Brain pericyte (primary cell): ENCODE measurements at regions not wholly inside any gene's neighbourhood (a gene's known extent, or its start where the extent isn't known, plus 50 kb on each side); places are given as distances from the start of the nearest gene placed in this dataset.

Experiments
- DNase-seq: peaks from one replicate; pipeline ENCODE4 v3.0.0-alpha.2; 2012; ENCODE audit warnings: low read depth, low spot score

DNA sequence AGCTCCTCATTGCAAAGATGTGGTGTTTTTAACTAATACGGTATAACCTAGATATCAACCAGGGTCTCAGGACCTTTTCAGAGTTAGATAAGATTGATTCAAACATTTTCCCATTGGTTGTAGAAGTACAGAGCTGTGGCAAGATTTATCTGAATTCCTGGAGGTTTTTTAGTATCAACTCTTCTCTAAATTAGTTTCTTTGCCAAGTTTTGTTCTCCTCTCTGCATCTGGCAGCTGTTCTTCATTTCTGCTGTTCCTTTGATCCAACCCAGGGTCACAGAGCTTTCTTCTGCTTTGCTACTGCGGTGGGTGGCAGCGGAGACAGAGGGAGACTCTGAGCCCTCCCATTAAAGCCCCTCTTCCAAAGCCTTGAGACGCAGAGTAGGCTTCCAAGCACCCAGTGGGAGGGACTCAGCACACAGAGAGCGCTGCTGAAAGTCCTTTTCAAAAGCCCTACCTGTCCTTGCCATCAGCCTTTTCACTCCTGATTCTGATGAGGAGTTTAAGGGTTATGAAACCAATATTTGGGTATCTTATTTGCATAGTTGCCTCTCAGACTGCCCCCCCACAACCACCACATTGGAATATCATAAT lies 146.3 kb upstream of the EEPD1 start:
- DNase-seq = no peak

- DNase-seq = no peak
Measured at GRCh38 chr7:36010656-36011587, 142.1 kb upstream of the EEPD1 start.

DNA sequence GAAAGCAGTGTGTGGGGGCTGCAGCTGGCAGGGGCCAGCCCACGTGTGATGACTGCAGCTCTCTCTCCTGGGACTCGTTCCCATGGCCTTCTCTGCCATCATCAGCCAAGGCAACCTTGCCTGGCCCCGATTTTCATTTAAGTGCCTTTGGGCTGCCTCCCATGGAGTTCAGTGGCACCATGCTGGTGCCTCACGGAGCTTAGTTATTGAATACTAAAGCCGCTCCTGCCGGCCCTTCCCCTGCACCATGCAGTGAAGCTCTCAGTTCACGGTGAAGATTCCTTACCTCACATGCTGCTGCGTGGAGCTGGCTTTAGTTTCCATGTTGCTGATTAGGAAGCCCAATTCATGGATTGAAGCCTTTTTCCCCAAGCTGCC lies 141.5 kb upstream of the EEPD1 start:
- DNase-seq = peak; percentile 46

GRCh38 chr7:36013246-36014014 lies 139.6 kb upstream of the EEPD1 start:
- DNase-seq = no peak

DNA sequence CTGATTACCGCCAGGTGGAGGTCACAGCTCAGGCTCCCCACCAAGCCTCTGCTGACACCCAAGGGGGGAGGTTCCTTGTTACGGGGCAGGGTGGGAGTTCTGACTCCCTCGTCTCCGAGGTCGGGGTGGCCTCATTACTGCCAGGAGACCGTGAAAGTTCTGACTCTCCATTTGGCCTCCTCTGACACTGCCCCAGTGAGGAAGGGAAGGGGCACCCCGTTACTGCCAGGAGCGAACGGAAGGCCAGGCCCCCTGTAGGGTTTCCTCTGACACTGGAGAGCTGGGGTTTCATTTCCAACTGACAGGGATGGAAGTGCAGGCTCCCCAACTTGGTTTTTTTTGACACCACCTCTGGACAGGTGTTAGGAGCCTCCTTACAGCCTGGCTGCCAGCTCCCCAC lies 138.1 kb upstream of the EEPD1 start:
- no peak for DNase-seq

DNA sequence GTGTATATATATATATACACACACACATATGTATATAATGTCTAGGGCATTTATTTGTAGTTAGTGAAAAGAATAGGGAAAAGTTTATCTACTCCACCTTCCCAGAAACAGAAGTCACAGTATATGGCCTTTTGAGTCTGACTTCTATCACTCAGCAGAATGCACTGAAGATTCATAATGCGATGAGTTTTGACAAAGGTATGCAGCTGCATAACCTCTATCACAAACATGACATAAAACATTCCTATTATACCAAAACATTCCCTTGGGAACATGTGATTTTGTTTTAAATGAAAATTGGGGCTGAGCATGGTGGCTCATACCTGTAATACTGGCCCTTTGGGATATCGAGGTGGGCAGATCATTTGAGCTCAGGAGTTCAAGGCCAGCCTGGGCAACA lies 137.3 kb upstream of the EEPD1 start:
- DNase-seq = no peak

GRCh38 chr7:36016648-36017047 lies 136.4 kb upstream of the EEPD1 start:
- no peak for DNase-seq

- no peak for DNase-seq
Measured at GRCh38 chr7:36017111-36017510, 135.9 kb upstream of the EEPD1 start.

GRCh38 chr7:36018816-36019484 lies 134.1 kb upstream of the EEPD1 start:
- DNase-seq = no peak

DNA sequence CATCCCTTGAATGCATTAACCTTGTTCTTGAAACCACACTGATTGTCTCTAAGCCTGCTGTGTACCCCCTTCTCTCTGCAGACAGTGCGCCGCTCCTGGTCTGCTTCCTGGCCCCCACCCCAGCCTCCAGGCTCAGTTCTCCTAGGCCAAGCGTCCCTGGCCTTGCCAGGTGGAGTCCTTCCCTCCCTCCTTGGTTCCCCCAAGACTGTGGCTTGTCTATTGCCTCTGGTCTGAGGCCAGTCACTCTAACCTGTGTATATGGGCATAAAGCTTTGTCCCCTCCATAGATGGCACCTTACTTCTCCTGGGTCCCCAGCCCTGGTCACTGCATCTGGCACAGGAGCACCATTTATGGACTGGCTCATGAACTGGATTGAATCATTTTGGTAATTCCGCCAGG lies 133.5 kb upstream of the EEPD1 start:
- no peak for DNase-seq

- DNase-seq = no peak
Measured at GRCh38 chr7:36019980-36020379, 133.1 kb upstream of the EEPD1 start.

- no peak for DNase-seq
Measured at GRCh38 chr7:36021367-36021766, 131.7 kb upstream of the EEPD1 start.

GRCh38 chr7:36021917-36022550 lies 131.0 kb upstream of the EEPD1 start:
- DNase-seq = no peak

GRCh38 chr7:36023033-36023560 lies 130.0 kb upstream of the EEPD1 start:
- DNase-seq = no peak

- DNase-seq = no peak
Measured at GRCh38 chr7:36025190-36025589, 127.9 kb upstream of the EEPD1 start.

DNA sequence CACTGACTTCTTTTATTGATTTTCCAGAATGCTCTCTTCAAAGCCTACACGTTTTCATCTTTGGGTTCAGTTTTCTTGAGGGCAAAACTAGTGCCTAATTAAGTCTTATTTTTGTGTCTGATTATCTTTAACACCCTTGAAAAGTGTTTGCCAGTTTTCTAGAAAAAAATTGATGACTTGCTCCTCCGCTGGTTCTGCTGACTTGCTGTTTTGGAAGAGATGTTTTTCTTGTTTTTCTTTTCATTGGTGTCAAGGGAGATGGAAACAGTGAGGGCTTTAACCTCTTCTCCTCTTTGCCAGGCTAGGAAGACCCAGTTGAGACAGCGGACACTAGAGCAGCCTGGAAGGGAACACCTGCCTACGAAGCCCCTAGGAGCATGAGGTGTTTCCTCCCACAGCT lies 123.7 kb upstream of the EEPD1 start:
- no peak for DNase-seq

- DNase-seq = no peak
Measured at GRCh38 chr7:36029853-36030515, 123.1 kb upstream of the EEPD1 start.

GRCh38 chr7:36032361-36032818 lies 120.7 kb upstream of the EEPD1 start:
- no peak for DNase-seq

- no peak for DNase-seq
Measured at GRCh38 chr7:36034020-36034419, 119.0 kb upstream of the EEPD1 start.

GRCh38 chr7:36035186-36035585 lies 117.9 kb upstream of the EEPD1 start:
- DNase-seq = no peak

GRCh38 chr7:36036590-36036989 lies 116.5 kb upstream of the EEPD1 start:
- DNase-seq = no peak
